ENCODE measurements at regions not wholly inside any gene's neighbourhood (a gene's known extent, or its start where the extent isn't known, plus 50 kb on each side); places are given as distances from the start of the nearest gene placed in this dataset.

DNA sequence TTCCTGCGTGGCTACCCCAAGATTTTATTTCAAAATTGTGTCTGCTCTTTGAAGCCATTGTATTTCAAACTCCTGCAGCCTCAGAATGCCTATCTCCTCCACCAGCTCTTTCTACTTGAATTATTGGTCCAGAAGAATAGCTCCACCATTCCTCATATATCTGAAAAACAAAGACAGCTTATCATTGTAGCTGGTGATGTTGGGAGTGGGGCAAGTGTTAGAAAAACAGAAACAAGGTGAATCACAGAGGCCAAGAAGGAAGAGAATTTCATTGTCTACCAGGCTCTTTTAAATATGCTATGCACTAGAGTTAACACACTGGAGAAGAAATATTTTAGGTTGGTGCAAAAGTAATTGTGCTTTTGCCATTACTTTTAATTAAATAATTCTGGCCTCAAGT, 307.9 kb upstream of the ROPN1 start:
- Histone ChIP-seq H3F3A (ENCODE audit: insufficient read depth, low read depth) (no peaks in the 10 kb centered on the region), H3K4me2 (no peak overlapping the region), H3K9me3 (ENCODE audit: insufficient read depth, low read depth) (no peaks in the 10 kb centered on the region), H3K36me3 (ENCODE audit: low read depth) (no peaks in the 10 kb centered on the region), H3K4me3 (no peak overlapping the region), H3K27me3 (ENCODE audit: insufficient read depth, low read depth) (0 out of 2 replicates have a peak, but pooled peaks cover 35% of the 10 kb centered on the region), H2AFZ (no peak overlapping the region), H3K4me1 (replicated peaks; ENCODE audit: insufficient read depth) (no peaks in the 10 kb centered on the region), H3K79me2 (ENCODE audit: low read depth) (no peaks in the 10 kb centered on the region), H3K9me2 (ENCODE audit: insufficient read depth) (no peaks in the 10 kb centered on the region), H3K27ac (no peak overlapping the region), H4K20me1 (ENCODE audit: insufficient read depth) (no peaks in the 10 kb centered on the region)
- intact Hi-C loops (cut with micrococcal nuclease; ENCODE audit: unreplicated experiment): no loop called here
- POLR2A ChIA-PET (ENCODE audit: unreplicated experiment): no interaction called here
- CTCF ChIA-PET: no interaction called here
- DNase-seq: no peak
- no peak for TF ChIP-seq EZH2 (IDR thresholded peaks at IDR 0.05; ENCODE audit: low read depth)
- TF ChIP-seq, protein P1, sequence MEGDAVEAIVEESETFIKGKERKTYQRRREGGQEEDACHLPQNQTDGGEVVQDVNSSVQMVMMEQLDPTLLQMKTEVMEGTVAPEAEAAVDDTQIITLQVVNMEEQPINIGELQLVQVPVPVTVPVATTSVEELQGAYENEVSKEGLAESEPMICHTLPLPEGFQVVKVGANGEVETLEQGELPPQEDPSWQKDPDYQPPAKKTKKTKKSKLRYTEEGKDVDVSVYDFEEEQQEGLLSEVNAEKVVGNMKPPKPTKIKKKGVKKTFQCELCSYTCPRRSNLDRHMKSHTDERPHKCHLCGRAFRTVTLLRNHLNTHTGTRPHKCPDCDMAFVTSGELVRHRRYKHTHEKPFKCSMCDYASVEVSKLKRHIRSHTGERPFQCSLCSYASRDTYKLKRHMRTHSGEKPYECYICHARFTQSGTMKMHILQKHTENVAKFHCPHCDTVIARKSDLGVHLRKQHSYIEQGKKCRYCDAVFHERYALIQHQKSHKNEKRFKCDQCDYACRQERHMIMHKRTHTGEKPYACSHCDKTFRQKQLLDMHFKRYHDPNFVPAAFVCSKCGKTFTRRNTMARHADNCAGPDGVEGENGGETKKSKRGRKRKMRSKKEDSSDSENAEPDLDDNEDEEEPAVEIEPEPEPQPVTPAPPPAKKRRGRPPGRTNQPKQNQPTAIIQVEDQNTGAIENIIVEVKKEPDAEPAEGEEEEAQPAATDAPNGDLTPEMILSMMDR (conservative IDR thresholded peaks at IDR 0.05): no peak
- BruUV-seq (replicated peaks): no TSS peak

DNA sequence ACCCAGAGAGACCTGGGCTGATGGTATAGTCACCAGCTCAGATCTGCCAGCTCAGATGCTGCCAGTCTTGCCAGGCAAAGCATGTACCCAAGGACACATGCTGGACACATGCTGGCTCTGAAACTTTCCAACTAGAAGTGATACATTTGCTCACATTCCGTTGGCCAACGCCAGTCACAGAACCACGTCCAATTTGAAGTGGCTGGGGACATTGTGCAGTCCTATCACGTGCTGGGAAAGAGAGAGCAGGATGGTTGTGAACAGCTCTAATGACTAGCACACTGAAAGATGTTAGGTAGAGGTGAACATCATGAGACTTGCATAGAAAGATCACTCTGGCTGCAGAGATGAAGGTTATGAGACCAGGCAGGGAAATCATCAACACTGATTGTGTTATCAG, 308.5 kb upstream of the ROPN1 start:
- Histone ChIP-seq H3K9me3 (ENCODE audit: insufficient read depth, low read depth) (no peaks in the 10 kb centered on the region), H3K4me1 (replicated peaks; ENCODE audit: insufficient read depth) (no peaks in the 10 kb centered on the region), H3K79me2 (ENCODE audit: low read depth) (no peaks in the 10 kb centered on the region), H3F3A (ENCODE audit: insufficient read depth, low read depth) (no peaks in the 10 kb centered on the region), H3K27ac (no peak overlapping the region), H3K27me3 (ENCODE audit: insufficient read depth, low read depth) (0 out of 2 replicates have a peak, but pooled peaks cover 35% of the 10 kb centered on the region), H2AFZ (no peak overlapping the region), H3K9me2 (ENCODE audit: insufficient read depth) (no peaks in the 10 kb centered on the region), H4K20me1 (ENCODE audit: insufficient read depth) (no peaks in the 10 kb centered on the region), H3K36me3 (ENCODE audit: low read depth) (no peaks in the 10 kb centered on the region), H3K4me3 (no peak overlapping the region), H3K4me2 (no peak overlapping the region)
- intact Hi-C loops (cut with micrococcal nuclease; ENCODE audit: unreplicated experiment): no loop called here
- no TSS peak for BruUV-seq (replicated peaks)
- DNase-seq: no peak
- POLR2A ChIA-PET (ENCODE audit: unreplicated experiment): no interaction called here
- CTCF ChIA-PET: no interaction called here
- TF ChIP-seq, protein P1 (conservative IDR thresholded peaks at IDR 0.05): no peak
- TF ChIP-seq EZH2 (IDR thresholded peaks at IDR 0.05; ENCODE audit: low read depth): no peak

DNA sequence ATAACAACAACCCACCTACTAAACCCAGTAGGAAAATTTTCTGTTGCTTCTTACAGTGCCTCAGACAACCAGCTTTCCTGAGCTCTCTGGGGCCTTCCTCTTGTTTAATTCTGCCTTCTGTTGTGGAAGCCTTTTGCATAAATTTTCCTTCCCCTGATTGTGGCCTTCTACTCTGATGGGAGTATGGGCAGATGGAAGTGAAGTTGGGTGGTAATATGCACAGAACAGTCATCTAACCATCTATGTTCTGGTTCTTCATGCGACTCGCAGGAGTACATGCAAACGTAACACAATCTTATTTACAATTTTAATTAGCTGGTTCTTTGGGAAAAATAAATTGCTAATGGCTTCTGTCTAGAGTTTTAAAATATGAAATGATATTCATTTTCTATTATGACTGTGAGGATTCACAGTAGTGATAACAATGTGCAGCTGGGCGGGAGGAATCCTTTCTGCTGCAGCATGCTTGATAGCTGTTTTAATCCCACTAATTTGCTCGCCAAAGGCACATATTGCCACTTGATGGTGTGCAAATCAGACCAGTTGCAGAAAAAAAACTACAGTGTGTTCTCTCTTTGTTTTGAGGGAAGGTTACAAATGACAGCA, 311.5 kb upstream of the ROPN1 start:
- Histone ChIP-seq H2AFZ (no peak overlapping the region), H3K4me3 (no peak overlapping the region), H4K20me1 (ENCODE audit: insufficient read depth) (no peaks in the 10 kb centered on the region), H3K4me1 (replicated peaks; ENCODE audit: insufficient read depth) (no peaks in the 10 kb centered on the region), H3K9me3 (ENCODE audit: insufficient read depth, low read depth) (no peaks in the 10 kb centered on the region), H3K79me2 (ENCODE audit: low read depth) (no peaks in the 10 kb centered on the region), H3K9me2 (ENCODE audit: insufficient read depth) (no peaks in the 10 kb centered on the region), H3K27me3 (ENCODE audit: insufficient read depth, low read depth) (0 out of 2 replicates have a peak, but pooled peaks cover 17% of the 10 kb centered on the region), H3K36me3 (ENCODE audit: low read depth) (no peaks in the 10 kb centered on the region), H3K4me2 (no peak overlapping the region), H3K27ac (no peak overlapping the region), H3F3A (ENCODE audit: insufficient read depth, low read depth) (no peaks in the 10 kb centered on the region)
- ChIA-PET CTCF (no interaction called here), POLR2A (ENCODE audit: unreplicated experiment) (no interaction called here)
- intact Hi-C loops (cut with micrococcal nuclease; ENCODE audit: unreplicated experiment): no loop called here
- BruUV-seq (replicated peaks): no TSS peak
- TF ChIP-seq, protein P1 (conservative IDR thresholded peaks at IDR 0.05): no peak
- TF ChIP-seq EZH2 (IDR thresholded peaks at IDR 0.05; ENCODE audit: low read depth): no peak
- DNase-seq: no peak
